Neural crest cell (in vitro differentiated cells): ENCODE measurements at regions not wholly inside any gene's neighbourhood (a gene's known extent, or its start where the extent isn't known, plus 50 kb on each side); places are given as distances from the start of the nearest gene placed in this dataset.

ENCODE experiments used
- DNase-seq: peaks from one replicate; pipeline ENCODE4 v3.0.0; 2021; ENCODE audit warnings: low read depth, mixed read lengths, low spot score
- H3K27ac Mint-ChIP-seq: one replicate; pipeline ENCODE4 v1.8.0; 2021; ENCODE audit warnings: mild to moderate bottlenecking, mixed read lengths; ENCODE audit not compliant: unreplicated experiment
- H3K27me3 Mint-ChIP-seq: 2 replicates; pipeline ENCODE4 v1.8.0; 2021; ENCODE audit warnings: low read depth, mild to moderate bottlenecking, mixed read lengths
- H3K36me3 Mint-ChIP-seq: 2 replicates; pipeline ENCODE4 v1.8.0; 2021; ENCODE audit warnings: low read depth, mild to moderate bottlenecking, mixed read lengths
- H3K4me1 Mint-ChIP-seq: 2 replicates; pipeline ENCODE4 v1.8.0; 2021; ENCODE audit warnings: mixed read lengths
- H3K4me3 Mint-ChIP-seq: one replicate; pipeline ENCODE4 v1.8.0; 2021; ENCODE audit warnings: mild to moderate bottlenecking, mixed read lengths
- H3K9me3 Mint-ChIP-seq: 2 replicates; pipeline ENCODE4 v1.8.0; 2021; ENCODE audit warnings: mixed read lengths
- TF ChIP-seq, protein P1 (sequence below): fragments of 200-600 bp; sonication (generic); conservative IDR thresholded peaks from 2 replicates; pipeline ENCODE4 v1.5.0; 2021; ENCODE audit warnings: antibody characterized with exemption, mild to moderate bottlenecking

DNA sequence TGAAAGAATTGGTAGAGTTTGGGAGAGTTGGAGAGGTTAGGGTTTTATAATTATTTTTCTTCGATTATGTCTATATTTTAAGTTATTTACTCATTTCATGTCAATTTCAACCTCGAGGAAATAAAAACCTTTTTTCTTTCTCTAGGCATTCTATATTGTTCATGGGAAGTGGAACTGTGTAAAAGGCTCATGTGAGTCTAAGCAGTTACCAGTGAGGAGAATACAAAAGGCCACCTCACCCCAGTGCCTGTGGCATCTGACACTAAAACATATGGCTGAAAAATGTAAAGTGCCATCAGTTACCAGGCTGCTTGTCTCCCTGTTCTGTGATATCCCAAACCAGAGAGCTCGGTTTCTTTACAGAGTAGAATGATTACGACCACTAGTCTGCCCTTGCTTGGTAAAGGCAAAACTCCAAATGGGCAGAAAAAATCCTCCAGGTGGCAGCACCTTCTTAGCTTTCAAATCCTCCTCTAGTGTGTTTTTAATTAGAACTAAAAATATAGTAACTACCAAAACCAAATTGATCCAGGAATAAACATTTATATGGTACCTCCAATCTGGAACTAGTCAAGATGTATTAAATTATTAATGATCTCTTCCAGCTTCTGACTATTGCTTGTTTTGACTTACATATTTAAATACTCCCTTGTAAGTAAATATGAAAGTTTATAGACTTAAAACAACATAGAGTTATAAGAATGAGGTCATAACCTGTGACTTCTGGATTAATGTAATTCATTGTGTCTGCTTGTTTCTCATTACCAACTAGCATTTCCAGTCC is 122.6 kb upstream of the MCHR2 start:
- H3K4me1 Mint-ChIP-seq = peaks cover 4% of the 10 kb centered on the region
- H3K4me3 Mint-ChIP-seq = no peak overlapping the region
- peak; percentile 38 for DNase-seq
- H3K36me3 Mint-ChIP-seq = no peaks in the 10 kb centered on the region
- H3K27me3 Mint-ChIP-seq = peaks cover 38% of the 10 kb centered on the region
- TF ChIP-seq, protein P1, sequence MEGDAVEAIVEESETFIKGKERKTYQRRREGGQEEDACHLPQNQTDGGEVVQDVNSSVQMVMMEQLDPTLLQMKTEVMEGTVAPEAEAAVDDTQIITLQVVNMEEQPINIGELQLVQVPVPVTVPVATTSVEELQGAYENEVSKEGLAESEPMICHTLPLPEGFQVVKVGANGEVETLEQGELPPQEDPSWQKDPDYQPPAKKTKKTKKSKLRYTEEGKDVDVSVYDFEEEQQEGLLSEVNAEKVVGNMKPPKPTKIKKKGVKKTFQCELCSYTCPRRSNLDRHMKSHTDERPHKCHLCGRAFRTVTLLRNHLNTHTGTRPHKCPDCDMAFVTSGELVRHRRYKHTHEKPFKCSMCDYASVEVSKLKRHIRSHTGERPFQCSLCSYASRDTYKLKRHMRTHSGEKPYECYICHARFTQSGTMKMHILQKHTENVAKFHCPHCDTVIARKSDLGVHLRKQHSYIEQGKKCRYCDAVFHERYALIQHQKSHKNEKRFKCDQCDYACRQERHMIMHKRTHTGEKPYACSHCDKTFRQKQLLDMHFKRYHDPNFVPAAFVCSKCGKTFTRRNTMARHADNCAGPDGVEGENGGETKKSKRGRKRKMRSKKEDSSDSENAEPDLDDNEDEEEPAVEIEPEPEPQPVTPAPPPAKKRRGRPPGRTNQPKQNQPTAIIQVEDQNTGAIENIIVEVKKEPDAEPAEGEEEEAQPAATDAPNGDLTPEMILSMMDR = peak; percentile 90
- H3K9me3 Mint-ChIP-seq = no peaks in the 10 kb centered on the region
- no peak overlapping the region for H3K27ac Mint-ChIP-seq

DNA sequence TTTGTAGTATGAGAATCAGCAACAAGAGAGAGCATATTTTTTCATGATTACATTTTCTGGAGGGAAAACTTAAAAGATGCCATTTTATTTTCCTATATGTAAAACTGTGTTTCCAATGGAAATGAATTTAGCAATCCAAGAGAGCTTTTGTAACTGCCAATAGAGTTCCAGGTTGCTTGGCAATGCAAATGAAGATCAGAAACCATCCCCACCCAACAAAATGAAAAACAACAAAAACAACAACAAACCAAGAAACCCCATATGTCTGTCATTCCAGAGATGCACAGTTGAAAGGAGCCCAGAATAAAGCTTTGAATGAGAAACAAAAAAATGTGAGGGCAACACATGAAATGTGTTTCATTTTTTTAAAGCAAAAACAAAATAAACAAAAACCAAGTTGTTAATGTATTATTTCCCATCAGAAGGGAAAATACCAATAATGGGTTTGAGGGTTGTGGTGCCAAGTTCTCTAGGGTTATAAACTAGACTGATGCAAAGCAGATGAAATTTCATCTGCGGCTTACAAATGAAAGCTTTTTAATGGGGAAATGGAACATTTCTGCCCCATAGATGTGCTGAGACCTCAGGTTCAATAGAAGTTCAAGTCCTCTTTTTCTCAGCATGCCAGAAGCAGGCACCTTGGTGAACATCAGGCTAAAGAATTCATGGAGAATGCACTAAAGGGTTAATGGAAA is 121.5 kb upstream of the MCHR2 start:
- Mint-ChIP-seq H3K27me3 (peaks cover 44% of the 10 kb centered on the region), H3K4me1 (peaks cover 4% of the 10 kb centered on the region), H3K36me3 (no peaks in the 10 kb centered on the region), H3K27ac (no peak overlapping the region), H3K4me3 (no peak overlapping the region), H3K9me3 (no peaks in the 10 kb centered on the region)
- TF ChIP-seq, protein P1 = no peak
- DNase-seq = no peak

DNA sequence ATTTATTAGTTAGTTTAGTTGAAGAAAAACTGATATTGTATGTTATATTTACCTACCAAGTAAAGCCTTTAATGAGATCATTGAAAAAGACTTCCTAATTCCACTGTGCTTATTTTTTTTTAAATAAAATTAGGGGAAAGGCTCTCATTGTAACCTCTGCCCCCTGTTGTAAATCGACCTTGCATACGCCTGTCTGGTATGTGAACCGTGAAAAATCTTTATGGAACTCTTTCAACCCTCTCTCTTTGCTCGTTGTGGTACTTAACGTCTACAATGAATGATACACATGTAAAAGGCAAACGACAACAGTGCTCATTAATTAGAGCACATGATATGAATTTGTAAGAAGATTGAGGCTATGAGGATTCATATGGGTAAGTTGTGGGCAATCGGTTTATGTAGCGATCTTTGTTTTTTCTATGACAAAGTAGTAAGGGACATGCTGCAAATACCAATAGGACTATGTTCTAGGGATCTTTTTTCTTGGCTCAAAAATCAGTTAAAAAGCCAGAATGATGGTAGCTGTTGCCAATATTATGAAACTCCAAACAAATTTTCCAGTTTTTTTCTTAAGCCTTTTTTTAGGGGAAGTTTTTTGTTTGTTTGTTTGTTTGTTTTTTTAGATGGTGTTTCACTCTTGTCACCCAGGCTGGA is 119.0 kb upstream of the MCHR2 start:
- TF ChIP-seq, protein P1 = no peak
- Mint-ChIP-seq H3K4me3 (no peak overlapping the region), H3K36me3 (no peaks in the 10 kb centered on the region), H3K9me3 (no peaks in the 10 kb centered on the region), H3K27ac (no peak overlapping the region), H3K4me1 (peaks cover 4% of the 10 kb centered on the region), H3K27me3 (peaks cover 41% of the 10 kb centered on the region)
- no peak for DNase-seq

DNA sequence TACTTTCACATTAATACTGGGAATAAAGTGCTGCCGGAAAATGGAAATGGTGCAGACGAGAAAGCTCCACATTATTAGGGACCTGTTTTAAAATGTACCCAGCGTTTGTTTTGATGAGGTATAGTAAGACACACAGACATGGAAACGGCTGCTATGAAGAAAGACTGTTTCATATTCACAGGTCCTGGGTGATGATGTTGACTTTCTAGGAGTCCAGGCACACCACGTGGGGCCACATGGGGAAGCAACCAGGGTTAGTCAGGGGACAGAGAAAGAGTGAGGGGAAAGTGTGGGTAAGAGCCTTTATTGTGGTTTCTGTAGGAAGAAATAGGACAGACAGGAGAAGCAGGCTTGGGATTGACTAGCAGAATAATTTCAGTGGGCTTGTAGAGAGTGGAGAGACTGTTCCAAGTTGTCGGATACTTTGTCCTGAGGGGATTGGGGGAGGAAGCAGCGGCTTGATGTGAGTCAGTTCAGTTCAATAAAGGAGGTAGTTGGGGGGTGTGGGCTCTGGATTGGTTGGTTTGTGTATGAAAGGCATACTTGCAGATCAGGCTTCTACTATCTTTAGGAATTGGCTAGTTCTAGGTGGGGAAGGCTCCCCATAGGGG is 112.0 kb upstream of the MCHR2 start:
- Mint-ChIP-seq H3K27ac (no peak overlapping the region), H3K36me3 (no peaks in the 10 kb centered on the region), H3K27me3 (peaks cover 21% of the 10 kb centered on the region), H3K4me3 (no peak overlapping the region), H3K9me3 (no peaks in the 10 kb centered on the region), H3K4me1 (peaks cover 9% of the 10 kb centered on the region)
- DNase-seq = no peak
- TF ChIP-seq, protein P1 = no peak

DNA sequence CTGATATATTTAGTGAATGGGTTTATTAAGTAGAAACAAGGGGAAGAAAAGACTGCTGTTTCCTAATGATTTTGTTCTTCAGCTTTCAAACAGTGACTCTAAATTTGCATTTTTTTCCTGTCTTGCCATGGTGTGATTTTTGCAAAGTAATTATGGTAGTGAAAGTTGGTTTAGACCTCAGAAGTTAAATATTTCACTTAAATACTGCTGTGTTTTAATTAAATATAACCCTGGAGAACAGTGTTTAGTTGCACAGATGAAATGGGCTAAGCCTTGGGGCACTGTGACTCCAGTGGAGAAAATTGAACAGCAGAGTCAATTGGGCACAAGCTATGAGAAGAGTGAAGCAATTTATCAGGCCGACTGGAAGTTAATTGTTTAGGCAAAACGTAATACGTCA is 111.1 kb upstream of the MCHR2 start:
- Mint-ChIP-seq H3K27me3 (peaks cover 12% of the 10 kb centered on the region), H3K9me3 (no peaks in the 10 kb centered on the region), H3K4me3 (no peak overlapping the region), H3K4me1 (peaks cover 9% of the 10 kb centered on the region), H3K36me3 (no peaks in the 10 kb centered on the region), H3K27ac (no peak overlapping the region)
- no peak for DNase-seq
- TF ChIP-seq, protein P1 = no peak
